HG02938 (cell line): ENCODE measurements at regions not wholly inside any gene's neighbourhood (a gene's known extent, or its start where the extent isn't known, plus 50 kb on each side); places are given as distances from the start of the nearest gene placed in this dataset.

Source experiments
- ATAC-seq: cut with Tn5 transposase; IDR thresholded peaks from one replicate; pipeline ENCODE4 v1.9.1; 2021; ENCODE audit warnings: mild to moderate bottlenecking, moderate library complexity; ENCODE audit not compliant: unreplicated experiment

DNA sequence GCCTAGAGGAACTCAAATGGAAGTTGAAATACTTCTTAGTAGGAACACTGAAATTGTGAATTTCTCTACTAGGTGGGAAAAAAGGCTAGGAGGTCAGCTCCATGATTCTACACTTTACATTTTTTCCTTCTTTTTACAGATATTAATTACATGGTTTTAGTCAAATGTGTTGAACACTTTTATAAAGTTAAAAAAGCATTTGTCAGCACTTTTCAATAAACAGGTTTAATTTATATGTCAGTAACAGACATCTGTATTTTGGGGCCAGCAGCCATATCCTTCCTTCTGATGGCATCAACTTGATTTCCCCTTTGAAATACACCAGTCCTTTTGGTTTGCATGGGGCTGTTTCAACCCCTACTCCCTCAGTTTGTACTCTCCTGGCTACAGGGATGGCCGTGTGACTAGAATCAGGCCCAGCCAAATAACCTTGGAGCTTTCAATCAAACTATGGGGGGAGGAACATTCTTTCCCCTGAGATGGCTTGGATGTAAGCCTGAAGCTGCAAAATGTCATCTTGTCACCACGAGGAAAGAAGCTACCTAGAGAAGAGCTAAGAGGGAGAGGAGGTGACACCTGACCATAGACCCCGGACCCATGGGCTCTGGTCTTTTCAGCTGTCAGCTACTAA lies 171.0 kb upstream of the NEBL start:
- no peak for ATAC-seq

DNA sequence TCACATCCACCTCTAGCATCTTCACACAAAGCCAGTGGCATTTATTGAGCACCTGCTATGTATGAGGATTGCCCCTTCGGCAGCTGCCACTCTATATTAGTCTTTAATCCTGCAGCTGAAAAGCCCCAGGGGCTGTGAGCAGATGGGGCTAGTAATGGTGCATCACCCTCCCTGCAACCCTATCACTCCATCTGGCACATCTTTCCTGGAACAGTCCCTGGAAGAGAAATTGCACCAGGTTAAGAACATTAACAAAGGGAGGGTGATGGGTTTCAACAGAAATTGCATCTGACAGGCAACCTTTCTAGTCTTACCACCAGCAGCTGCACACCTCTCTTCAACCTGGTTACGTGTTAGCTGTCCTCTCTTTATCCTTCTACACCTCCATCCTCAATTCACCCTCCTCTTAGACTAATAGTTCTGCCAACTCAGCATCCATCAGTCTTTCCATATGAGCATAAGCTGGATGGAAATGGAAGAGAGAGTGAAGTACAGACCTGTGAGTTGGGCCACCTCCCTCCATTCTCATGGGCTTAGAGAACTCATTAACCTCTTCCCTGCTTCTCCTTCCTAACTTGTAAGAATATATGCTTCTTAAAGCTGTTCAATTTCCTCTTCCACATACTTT lies 168.6 kb upstream of the NEBL start:
- ATAC-seq = no peak

DNA sequence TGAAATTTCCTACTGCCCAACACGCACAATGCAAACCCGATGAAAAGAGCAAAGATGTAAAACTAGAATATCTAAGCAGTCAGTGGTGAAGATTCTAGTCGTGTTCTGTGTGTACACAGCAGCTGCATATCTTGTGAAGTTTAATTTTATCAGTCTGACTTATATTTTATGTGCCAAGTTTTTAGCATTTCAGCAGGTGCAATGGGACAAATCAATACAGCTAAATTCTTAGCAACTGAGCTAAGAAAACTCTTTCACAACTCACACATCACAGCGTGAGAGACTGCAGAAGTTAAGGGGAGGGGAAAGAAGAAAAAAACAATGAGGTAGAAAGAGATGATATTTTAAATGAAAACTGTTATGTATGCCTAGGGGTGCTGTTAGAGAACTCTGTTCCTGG lies 164.9 kb upstream of the NEBL start:
- ATAC-seq = no peak

- ATAC-seq = no peak
These were observed 164.1 kb upstream of the NEBL start for GRCh38 chr10:21061184-21061583.

- no peak for ATAC-seq
These were observed 163.5 kb upstream of the NEBL start for GRCh38 chr10:21060626-21061025.

- no peak for ATAC-seq
These were observed 160.9 kb upstream of the NEBL start for GRCh38 chr10:21057989-21058388.

GRCh38 chr10:21057436-21057835 lies 160.3 kb upstream of the NEBL start:
- ATAC-seq = no peak

DNA sequence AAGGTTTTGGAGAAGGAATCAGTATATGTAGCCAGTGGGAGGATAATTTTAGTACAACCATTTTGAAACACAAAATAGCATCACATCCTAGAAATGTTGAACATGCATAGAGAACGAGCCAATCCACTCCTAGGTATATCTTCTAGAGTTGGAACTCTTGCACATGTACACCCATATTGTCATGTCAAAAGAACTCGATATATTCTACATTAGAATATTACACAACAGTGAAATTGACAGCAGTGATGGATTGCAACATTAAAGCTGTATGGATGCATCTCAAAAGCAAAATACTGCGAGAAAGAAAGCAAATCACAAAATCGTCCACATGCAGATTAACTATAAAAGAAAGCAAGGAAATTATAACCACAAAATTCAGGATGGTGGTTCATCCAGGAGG lies 159.3 kb upstream of the NEBL start:
- no peak for ATAC-seq

- no peak for ATAC-seq
These were observed 158.4 kb upstream of the NEBL start for GRCh38 chr10:21055339-21056135.

DNA sequence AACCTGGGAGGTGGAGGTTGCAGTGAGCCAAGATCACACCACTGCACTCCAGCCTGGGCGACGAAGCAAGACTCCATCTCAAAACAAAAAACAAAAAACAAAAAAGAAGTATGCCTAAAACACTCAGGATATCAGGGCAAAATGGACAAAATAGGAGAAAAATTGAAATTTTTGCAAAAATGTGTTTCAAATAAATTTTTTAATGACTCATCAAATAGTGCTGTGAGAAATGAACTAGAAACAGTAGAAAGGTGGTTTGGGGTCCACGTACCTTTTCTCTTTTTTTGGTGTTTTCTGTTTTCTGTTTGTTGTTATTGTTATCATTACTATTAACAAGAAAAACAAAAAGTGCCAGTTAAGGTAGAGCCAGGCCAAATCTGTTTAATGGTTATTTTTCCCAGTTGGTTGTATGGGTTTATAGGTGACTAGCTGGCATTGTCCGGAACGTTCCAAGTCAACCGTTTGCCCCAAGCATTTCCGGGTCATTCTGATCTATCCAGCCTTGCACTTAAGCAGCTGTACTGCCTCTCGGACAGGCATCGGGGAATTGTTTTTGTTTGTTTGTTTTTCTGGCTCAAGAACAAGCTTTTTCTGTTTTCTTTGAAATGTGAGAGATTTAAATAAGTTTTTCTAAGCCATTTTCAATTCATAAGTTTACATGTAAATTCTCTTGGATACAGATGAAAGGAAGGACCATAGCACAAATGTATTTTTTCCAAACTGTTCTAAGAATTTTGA lies 157.0 kb upstream of the NEBL start:
- ATAC-seq = no peak

DNA sequence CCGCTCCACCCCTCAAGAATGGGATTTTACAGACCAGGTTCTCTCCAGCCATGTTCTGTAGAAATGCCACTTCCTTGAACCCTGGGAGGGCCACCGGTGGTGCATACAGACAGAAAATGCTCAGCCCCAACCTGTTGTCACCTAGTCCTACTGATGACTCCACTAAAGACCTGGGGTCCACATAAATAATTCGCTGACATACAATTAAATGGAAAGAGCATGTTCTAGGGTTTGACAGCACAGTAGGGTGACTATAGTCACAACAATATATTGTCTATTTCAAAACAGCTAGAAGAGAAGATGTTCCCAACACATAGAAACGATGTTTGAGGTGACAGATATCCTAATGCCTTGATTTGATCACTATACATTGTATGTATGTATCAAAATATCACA lies 155.6 kb upstream of the NEBL start:
- no peak for ATAC-seq

- ATAC-seq = no peak
These were observed 155.1 kb upstream of the NEBL start for GRCh38 chr10:21052072-21052708.

DNA sequence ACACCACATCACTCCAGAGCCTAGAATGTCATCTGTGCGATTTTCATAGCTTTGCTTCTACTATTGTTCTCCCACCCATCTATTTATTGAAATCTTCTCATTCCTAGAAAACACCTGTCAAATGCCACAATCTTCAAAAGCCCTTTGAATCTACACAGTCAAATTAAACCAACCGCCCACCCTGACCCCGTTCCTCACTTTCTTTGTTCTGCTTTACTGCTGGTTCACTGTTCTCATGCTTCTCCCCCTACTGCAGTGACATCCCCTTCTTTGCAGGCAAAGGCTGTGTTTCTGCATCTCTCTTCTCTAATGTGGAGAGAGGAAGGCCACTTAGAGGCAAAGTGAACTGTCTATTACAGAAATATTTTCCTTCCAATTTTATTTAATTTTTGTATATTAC lies 152.4 kb upstream of the NEBL start:
- no peak for ATAC-seq

DNA sequence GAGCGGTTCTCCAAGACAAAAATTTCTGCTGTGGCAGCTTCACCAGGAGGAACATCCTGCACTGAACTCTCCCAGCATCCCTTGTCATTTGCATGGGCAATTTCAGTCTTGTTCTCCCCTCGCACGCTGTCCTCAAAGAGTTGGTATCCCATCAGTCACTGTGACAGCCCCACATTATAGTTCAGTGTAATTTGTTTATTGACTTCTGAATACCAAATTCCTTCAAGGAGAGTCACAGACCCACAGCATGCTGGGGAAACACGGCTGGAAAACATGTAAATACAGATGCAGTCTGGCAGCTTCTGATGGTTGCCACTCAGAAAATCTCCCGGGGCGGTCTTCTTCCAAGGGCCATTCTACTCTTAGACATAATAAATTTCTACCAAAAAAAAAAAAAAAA lies 151.0 kb upstream of the NEBL start:
- ATAC-seq = no peak

DNA sequence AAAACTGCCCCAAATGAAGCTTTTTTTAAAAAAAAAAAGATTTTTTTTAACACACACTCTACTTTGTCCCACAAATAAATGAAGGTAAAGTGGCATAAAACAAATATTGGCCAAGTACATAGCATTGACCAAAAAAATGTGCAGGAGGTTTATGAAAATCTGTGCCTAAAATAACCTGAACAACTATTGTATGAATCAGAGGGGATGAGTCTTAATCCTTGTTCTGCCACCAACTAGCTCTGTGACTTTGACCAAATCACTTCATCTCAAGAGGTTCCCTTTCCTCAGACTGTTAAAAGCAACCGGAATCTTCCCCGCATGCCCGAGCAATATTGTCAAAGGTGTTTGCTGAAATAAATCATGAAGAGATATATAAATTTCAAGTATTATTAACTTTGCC lies 150.4 kb upstream of the NEBL start:
- ATAC-seq = no peak

DNA sequence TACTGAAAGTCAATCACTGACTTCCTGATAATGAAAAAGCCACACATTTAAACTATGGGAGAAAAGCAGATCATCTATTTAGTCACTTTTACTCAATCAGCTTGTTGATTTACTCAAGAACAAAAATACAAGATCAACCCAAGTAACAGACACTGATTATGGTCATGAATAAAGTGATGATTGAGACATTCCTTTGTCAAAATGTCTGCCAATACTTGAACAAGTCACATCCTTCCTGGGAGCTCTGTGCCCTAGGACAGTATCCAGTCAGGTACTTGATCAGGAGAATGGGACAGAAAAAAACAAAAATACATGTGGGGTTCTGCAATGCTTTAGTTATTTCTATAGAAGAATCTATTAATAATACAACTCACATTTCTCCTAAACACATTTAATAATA lies 150.0 kb upstream of the NEBL start:
- no peak for ATAC-seq

DNA sequence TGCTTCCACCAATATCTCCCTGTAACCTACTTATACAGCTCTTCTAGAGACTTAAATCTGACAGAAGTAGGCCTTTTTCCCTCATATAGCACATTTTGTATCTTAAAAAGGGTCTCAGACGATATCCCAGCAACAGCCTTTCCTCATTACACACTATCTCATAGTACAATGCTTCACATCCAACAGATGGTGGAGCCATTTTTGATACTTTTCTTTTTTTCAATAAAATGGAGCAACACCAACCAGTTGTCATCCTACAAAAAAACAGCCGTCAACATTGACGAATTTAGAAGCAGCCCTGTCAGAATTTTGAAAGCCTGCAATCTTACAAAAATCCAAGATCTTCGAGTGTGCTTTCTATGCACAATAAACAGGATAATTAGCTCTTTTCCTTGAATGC lies 145.9 kb upstream of the NEBL start:
- no peak for ATAC-seq

DNA sequence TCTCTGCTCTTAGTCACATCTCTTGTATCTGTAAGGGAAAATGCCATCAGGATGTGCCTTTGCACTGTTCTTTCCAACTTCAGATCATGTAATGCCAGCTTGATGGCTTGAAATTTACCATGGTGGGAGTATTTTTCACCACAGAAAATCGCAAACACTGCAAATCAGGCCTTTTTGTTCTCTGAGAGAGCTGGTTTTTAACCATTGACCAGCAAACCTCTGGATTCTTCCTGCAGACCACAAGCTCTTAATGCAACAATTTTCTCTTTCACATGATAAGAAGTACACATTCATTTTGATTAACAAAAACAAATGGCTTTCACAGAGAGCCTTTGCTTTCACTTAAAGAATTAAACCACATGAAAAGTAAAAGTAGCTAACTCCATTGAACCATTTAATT lies 145.4 kb upstream of the NEBL start:
- no peak for ATAC-seq

GRCh38 chr10:21041763-21042458 lies 144.8 kb upstream of the NEBL start:
- no peak for ATAC-seq

DNA sequence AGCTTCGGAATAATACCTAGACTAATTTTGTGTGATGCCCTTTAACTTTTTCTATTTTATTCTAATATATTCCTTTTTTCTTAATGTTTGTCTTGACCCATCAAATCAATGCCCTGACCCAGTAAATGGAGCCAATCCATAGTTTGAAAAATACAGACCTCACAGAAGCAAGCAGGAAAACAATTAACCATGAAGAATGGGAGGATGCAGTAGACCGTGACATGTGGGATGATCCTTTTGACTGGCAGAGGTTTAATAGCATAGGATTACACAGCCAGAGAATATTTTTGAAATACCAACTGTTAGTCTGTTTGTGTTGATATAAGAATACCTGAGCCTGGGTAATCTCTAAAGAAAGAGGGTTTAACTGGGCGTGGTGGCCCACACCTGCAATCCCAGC lies 142.6 kb upstream of the NEBL start:
- ATAC-seq = no peak

DNA sequence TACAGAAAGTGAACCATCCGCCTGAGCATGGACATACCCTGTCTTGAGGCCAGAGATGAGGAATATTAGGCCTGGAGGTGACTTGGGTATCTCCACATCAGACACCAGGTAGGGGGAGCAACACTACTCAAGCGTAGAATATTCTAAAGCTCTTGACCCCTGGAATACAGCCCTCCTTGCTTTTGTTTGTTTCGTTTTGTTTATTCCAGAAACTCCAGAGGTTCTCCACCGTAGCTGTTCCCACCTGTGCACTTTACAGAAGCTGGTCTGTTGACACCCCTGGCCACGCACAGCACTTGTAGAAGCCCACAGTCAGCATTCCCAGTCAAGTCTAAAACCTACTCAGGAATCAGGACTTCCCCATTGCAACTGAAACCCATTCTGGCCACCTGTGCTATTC lies 139.6 kb upstream of the NEBL start:
- ATAC-seq = no peak
